ENCODE measurements at regions not wholly inside any gene's neighbourhood (a gene's known extent, or its start where the extent isn't known, plus 50 kb on each side); places are given as distances from the start of the nearest gene placed in this dataset.

GRCh38 chr7:12905671-12906070 lies 218.2 kb downstream of the ARL4A start:
- TF ChIP-seq EZH2 (IDR thresholded peaks at IDR 0.05; ENCODE audit: insufficient read depth, poor library complexity, severe bottlenecking) (no peak), EZH2phosphoT487 (IDR thresholded peaks at IDR 0.05; ENCODE audit: insufficient read depth, low read depth) (no peak)
- H3K27ac ChIP-seq: no peak overlapping the region

DNA sequence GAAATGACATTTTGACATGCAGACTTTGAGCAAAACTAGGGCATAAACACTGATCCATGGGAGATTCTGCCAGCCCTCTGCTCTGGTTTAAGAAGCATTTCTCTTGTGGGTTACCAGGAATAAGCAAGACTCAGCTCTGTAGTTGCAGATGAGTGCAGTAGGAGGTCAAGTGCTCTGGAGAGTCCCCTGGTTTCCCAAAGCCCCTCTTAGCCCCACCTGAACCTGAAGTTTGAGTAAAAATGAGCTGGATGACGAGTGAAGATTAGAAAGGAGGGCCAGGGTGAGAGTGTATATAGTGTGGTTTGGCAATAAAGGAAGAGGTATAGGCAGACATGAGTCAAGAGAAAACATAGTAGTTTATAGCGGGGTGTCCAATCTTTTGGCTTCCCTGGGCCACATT lies 220.3 kb downstream of the ARL4A start:
- no peaks in the 10 kb centered on the region for H3K27me3 ChIP-seq (replicated peaks; ENCODE audit: insufficient read depth)
- TF ChIP-seq EZH2 (IDR thresholded peaks at IDR 0.05; ENCODE audit: insufficient read depth, poor library complexity, severe bottlenecking): no peak
- TF ChIP-seq EZH2phosphoT487 (IDR thresholded peaks at IDR 0.05; ENCODE audit: insufficient read depth, low read depth): no peak
- no peak for DNase-seq

More at GRCh38 chr7:12905671-12906070, 218.2 kb downstream of the ARL4A start:
- Histone ChIP-seq H4K20me1 (ENCODE audit: insufficient read depth) (no peaks in the 10 kb centered on the region), H2AFZ (no peak overlapping the region), H3K27me3 (replicated peaks; ENCODE audit: insufficient read depth) (no peaks in the 10 kb centered on the region), H3K9me2 (ENCODE audit: insufficient read depth) (no peaks in the 10 kb centered on the region), H3K4me2 (ENCODE audit: unreplicated experiment) (no peak overlapping the region), H3K9ac (no peak overlapping the region), H3F3A (ENCODE audit: insufficient read depth) (no peaks in the 10 kb centered on the region), H3K9me3 (ENCODE audit: low read depth) (no peaks in the 10 kb centered on the region), H3K36me3 (ENCODE audit: low read depth) (no peaks in the 10 kb centered on the region), H3K4me1 (ENCODE audit: insufficient read depth) (no peaks in the 10 kb centered on the region), H3K79me2 (ENCODE audit: insufficient read depth) (no peaks in the 10 kb centered on the region), H3K4me3 (no peak overlapping the region)
- in situ Hi-C loops (cut with MboI): no loop called here
- 77 to 80% methylated on average over 5 of the region's 5 CpGs for WGBS, 2 experiments (ENCODE audit: low coverage in 1 of 2, low lambda C conversion rate in 2 of 2, missing lambda C conversion rate in 2 of 2)
- no peak for DNase-seq

DNA sequence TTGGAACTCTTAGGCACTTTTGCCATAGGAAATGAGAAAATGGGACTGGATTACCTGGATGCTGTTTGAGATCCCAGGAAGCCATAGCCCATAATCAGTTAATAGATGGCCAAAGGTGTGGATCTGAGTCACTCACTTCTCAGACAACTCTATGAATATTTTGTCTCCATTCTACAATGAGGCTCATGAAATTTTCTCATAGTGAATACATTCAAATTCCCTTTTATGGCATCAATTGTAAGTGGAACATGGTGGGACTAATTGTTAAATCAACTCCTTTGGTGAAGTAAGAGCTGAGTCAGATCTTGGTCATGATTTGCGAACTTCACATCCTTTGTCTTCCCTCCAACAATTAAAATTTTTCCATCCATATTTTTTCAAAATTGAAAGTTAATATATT lies 222.1 kb downstream of the ARL4A start:
- WGBS, 2 experiments (ENCODE audit: low coverage in 1 of 2, low lambda C conversion rate in 2 of 2, missing lambda C conversion rate in 2 of 2): 39 to 52% methylated on average over 1 of the region's 1 CpG
- no peak overlapping the region; the same call in 1 of the 2 replicates for H2AFZ ChIP-seq
- no peaks in the 10 kb centered on the region for H3K79me2 ChIP-seq (ENCODE audit: insufficient read depth)
- DNase-seq: no peak
- H3K27ac ChIP-seq: no peak overlapping the region
- H3F3A ChIP-seq (ENCODE audit: insufficient read depth): no peaks in the 10 kb centered on the region
- no peaks in the 10 kb centered on the region for H3K4me1 ChIP-seq (ENCODE audit: insufficient read depth)
- in situ Hi-C loops (cut with MboI): no loop called here
- TF ChIP-seq EZH2 (IDR thresholded peaks at IDR 0.05; ENCODE audit: insufficient read depth, poor library complexity, severe bottlenecking): no peak
- TF ChIP-seq EZH2phosphoT487 (IDR thresholded peaks at IDR 0.05; ENCODE audit: insufficient read depth, low read depth): no peak
- no peak overlapping the region for H3K4me3 ChIP-seq
- no peaks in the 10 kb centered on the region for H3K9me2 ChIP-seq (ENCODE audit: insufficient read depth)
- no peak overlapping the region for H3K9ac ChIP-seq
- H4K20me1 ChIP-seq (ENCODE audit: insufficient read depth): no peaks in the 10 kb centered on the region
- H3K36me3 ChIP-seq (ENCODE audit: low read depth): no peaks in the 10 kb centered on the region
- H3K27me3 ChIP-seq (replicated peaks; ENCODE audit: insufficient read depth): no peaks in the 10 kb centered on the region
- no peak overlapping the region for H3K4me2 ChIP-seq (ENCODE audit: unreplicated experiment)
- H3K9me3 ChIP-seq (ENCODE audit: low read depth): no peaks in the 10 kb centered on the region

More for the DNA sequence above, 220.3 kb downstream of the ARL4A start:
- H3K4me3 ChIP-seq: no peak overlapping the region
- 50 to 62% methylated on average over 2 of the region's 2 CpGs for WGBS, 2 experiments (ENCODE audit: low coverage in 1 of 2, low lambda C conversion rate in 2 of 2, missing lambda C conversion rate in 2 of 2)
- H3K4me2 ChIP-seq (ENCODE audit: unreplicated experiment): no peak overlapping the region
- H3K36me3 ChIP-seq (ENCODE audit: low read depth): no peaks in the 10 kb centered on the region
- no peaks in the 10 kb centered on the region for H3K9me3 ChIP-seq (ENCODE audit: low read depth)
- no peak overlapping the region for H3K9ac ChIP-seq
- no peak overlapping the region for H3K27ac ChIP-seq
- no peaks in the 10 kb centered on the region for H3F3A ChIP-seq (ENCODE audit: insufficient read depth)
- in situ Hi-C loops (cut with MboI): no loop called here
- H4K20me1 ChIP-seq (ENCODE audit: insufficient read depth): no peaks in the 10 kb centered on the region
- no peaks in the 10 kb centered on the region for H3K9me2 ChIP-seq (ENCODE audit: insufficient read depth)
- H3K79me2 ChIP-seq (ENCODE audit: insufficient read depth): no peaks in the 10 kb centered on the region
- H2AFZ ChIP-seq: no peak overlapping the region
- H3K4me1 ChIP-seq (ENCODE audit: insufficient read depth): no peaks in the 10 kb centered on the region

GRCh38 chr7:12911053-12911452 lies 223.6 kb downstream of the ARL4A start:
- Histone ChIP-seq H3K79me2 (ENCODE audit: insufficient read depth) (no peaks in the 10 kb centered on the region), H3K4me1 (ENCODE audit: insufficient read depth) (no peaks in the 10 kb centered on the region), H3K9me3 (ENCODE audit: low read depth) (no peaks in the 10 kb centered on the region), H2AFZ (no peak overlapping the region), H3F3A (ENCODE audit: insufficient read depth) (no peaks in the 10 kb centered on the region), H3K27ac (no peak overlapping the region), H3K9ac (no peak overlapping the region), H3K9me2 (ENCODE audit: insufficient read depth) (no peaks in the 10 kb centered on the region), H3K4me3 (no peak overlapping the region), H3K27me3 (replicated peaks; ENCODE audit: insufficient read depth) (no peaks in the 10 kb centered on the region), H3K4me2 (ENCODE audit: unreplicated experiment) (no peak overlapping the region), H4K20me1 (ENCODE audit: insufficient read depth) (no peaks in the 10 kb centered on the region), H3K36me3 (ENCODE audit: low read depth) (no peaks in the 10 kb centered on the region)
- DNase-seq: no peak
- TF ChIP-seq EZH2phosphoT487 (IDR thresholded peaks at IDR 0.05; ENCODE audit: insufficient read depth, low read depth) (no peak), EZH2 (IDR thresholded peaks at IDR 0.05; ENCODE audit: insufficient read depth, poor library complexity, severe bottlenecking) (no peak)
- WGBS, 2 experiments (ENCODE audit: low coverage in 1 of 2, low lambda C conversion rate in 2 of 2, missing lambda C conversion rate in 2 of 2): 53 to 56% methylated on average over 2 of the region's 2 CpGs
- in situ Hi-C loops (cut with MboI): no loop called here

GRCh38 chr7:12913002-12913401 lies 225.6 kb downstream of the ARL4A start:
- no peak overlapping the region for H2AFZ ChIP-seq
- H3K27me3 ChIP-seq (replicated peaks; ENCODE audit: insufficient read depth): no peaks in the 10 kb centered on the region
- no peak overlapping the region for H3K27ac ChIP-seq
- H4K20me1 ChIP-seq (ENCODE audit: insufficient read depth): no peaks in the 10 kb centered on the region
- no peak for DNase-seq
- H3K4me2 ChIP-seq (ENCODE audit: unreplicated experiment): no peak overlapping the region
- no peaks in the 10 kb centered on the region for H3K9me3 ChIP-seq (ENCODE audit: low read depth)
- H3K4me3 ChIP-seq: no peak overlapping the region
- no peaks in the 10 kb centered on the region for H3K79me2 ChIP-seq (ENCODE audit: insufficient read depth)
- no peak overlapping the region for H3K9ac ChIP-seq
- no peaks in the 10 kb centered on the region for H3K9me2 ChIP-seq (ENCODE audit: insufficient read depth)
- in situ Hi-C loops (cut with MboI): no loop called here
- no peaks in the 10 kb centered on the region for H3K4me1 ChIP-seq (ENCODE audit: insufficient read depth)
- no peaks in the 10 kb centered on the region for H3K36me3 ChIP-seq (ENCODE audit: low read depth)
- 28 to 33% methylated on average over 3 of the region's 3 CpGs for WGBS, 2 experiments (ENCODE audit: low coverage in 1 of 2, low lambda C conversion rate in 2 of 2, missing lambda C conversion rate in 2 of 2)
- no peak for TF ChIP-seq EZH2 (IDR thresholded peaks at IDR 0.05; ENCODE audit: insufficient read depth, poor library complexity, severe bottlenecking)
- no peak for TF ChIP-seq EZH2phosphoT487 (IDR thresholded peaks at IDR 0.05; ENCODE audit: insufficient read depth, low read depth)
- no peaks in the 10 kb centered on the region for H3F3A ChIP-seq (ENCODE audit: insufficient read depth)

All from GM23248 (cell line).